ENCODE measurements at regions not wholly inside any gene's neighbourhood (a gene's known extent, or its start where the extent isn't known, plus 50 kb on each side); places are given as distances from the start of the nearest gene placed in this dataset.
"Not testable (repeated sequence)": the region's sequence is repeated elsewhere in the genome, so short reads cannot be mapped to it uniquely, and the experiment has no call there.

DNA sequence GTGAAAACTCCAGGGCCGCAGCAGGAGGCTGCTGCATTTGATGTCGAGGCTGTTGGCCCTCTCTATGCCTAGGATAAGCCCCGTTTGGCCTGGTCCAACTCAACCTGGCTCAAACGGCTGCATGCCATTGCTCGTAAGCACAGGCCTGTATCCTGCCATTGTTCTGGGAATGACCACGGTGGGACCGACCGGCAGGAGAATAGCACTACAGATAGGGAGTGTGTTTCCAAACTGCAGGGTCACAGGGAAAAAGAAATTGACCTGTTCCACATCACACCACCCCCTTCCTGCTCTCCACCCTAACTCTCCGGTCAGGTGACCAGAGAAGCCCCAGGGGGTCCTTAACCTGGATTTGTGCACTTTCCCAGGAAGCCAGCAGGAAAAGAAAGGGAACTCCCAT is 278.7 kb upstream of the KLF4 start:
- no peak for ATAC-seq (ENCODE audit: low read depth)
- peaks cover 0 to 4% (median 1%) of the 10 kb centered on the region in 4 experiments for H3K27me3 ChIP-seq (replicated peaks in 1 of 4; ENCODE audit: control extremely low read depth in 1 of 4, control insufficient read depth in 3 of 4, insufficient read depth in 4 of 4, low read length in 3 of 4)
- 92% methylated on average over 5 of the region's 9 CpGs for WGBS (ENCODE audit: insufficient coverage)
- no peaks in the 10 kb centered on the region for H4K20me1 ChIP-seq (ENCODE audit: control insufficient read depth, insufficient read depth, low read length, poor library complexity, severe bottlenecking)
- no peak for DNase-seq
- H3K9me3 ChIP-seq (ENCODE audit: control extremely low read depth in 1 of 3, control insufficient read depth in 2 of 3, insufficient read depth in 1 of 3, low read length in 2 of 3), result peaks cover 0 to 7% (median 5%) of the 10 kb centered on the region in 3 donors
- no peaks in the 10 kb centered on the region for H3K36me3 ChIP-seq (replicated peaks in 1 of 2; ENCODE audit: control extremely low read depth in 1 of 2, control insufficient read depth in 1 of 2, extremely low read depth in 1 of 2, insufficient read depth in 2 of 2, low read length in 1 of 2)
- Mint-ChIP-seq H3K9me3 (ENCODE audit: insufficient read depth) (peaks cover 6% of the 10 kb centered on the region), H3K27me3 (peaks cover 5% of the 10 kb centered on the region), H3K4me1 (no peaks in the 10 kb centered on the region), H3K27ac (no peak overlapping the region), H3K4me3 (no peak overlapping the region)
- no peak overlapping the region for H3K27ac ChIP-seq (ENCODE audit: low read length in 2 of 2)
- H3K79me2 ChIP-seq (ENCODE audit: control insufficient read depth, insufficient read depth, low read length), result no peaks in the 10 kb centered on the region
- H3K4me2 ChIP-seq (replicated peaks; ENCODE audit: low read depth, low read length, poor library complexity, severe bottlenecking), result no peak overlapping the region
- H3K4me3 ChIP-seq (ENCODE audit: control extremely low read depth in 1 of 5, extremely low read depth in 1 of 5, insufficient read depth in 1 of 5, low read depth in 2 of 5, low read length in 4 of 5), result no peak overlapping the region
- H3K4me1 ChIP-seq (ENCODE audit: control insufficient read depth in 2 of 2, insufficient read depth in 2 of 2, low read length in 2 of 2), result no peaks in the 10 kb centered on the region
- no peak overlapping the region for H3K9ac ChIP-seq (ENCODE audit: low read length)
- intact Hi-C loops (cut with micrococcal nuclease), result loop anchor here (10.0 kb wide), 1 partner anchor 57 kb away; no protein-coding TSS in a partner anchor
- CTCF ChIA-PET, result no interaction called here
- no peak for TF ChIP-seq EZH2 (IDR thresholded peaks at IDR 0.05; ENCODE audit: borderline replicate concordance, insufficient read depth, low read depth, low read length, poor library complexity, severe bottlenecking)
- TF ChIP-seq, protein P1, sequence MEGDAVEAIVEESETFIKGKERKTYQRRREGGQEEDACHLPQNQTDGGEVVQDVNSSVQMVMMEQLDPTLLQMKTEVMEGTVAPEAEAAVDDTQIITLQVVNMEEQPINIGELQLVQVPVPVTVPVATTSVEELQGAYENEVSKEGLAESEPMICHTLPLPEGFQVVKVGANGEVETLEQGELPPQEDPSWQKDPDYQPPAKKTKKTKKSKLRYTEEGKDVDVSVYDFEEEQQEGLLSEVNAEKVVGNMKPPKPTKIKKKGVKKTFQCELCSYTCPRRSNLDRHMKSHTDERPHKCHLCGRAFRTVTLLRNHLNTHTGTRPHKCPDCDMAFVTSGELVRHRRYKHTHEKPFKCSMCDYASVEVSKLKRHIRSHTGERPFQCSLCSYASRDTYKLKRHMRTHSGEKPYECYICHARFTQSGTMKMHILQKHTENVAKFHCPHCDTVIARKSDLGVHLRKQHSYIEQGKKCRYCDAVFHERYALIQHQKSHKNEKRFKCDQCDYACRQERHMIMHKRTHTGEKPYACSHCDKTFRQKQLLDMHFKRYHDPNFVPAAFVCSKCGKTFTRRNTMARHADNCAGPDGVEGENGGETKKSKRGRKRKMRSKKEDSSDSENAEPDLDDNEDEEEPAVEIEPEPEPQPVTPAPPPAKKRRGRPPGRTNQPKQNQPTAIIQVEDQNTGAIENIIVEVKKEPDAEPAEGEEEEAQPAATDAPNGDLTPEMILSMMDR (IDR thresholded peaks at IDR 0.05), result no peak
- H2AFZ ChIP-seq (ENCODE audit: insufficient read depth, low read depth, low read length, poor library complexity, severe bottlenecking), result no peak overlapping the region
- POLR2A ChIA-PET, result no interaction called here

- H3K27me3 ChIP-seq (replicated peaks in 1 of 4; ENCODE audit: control extremely low read depth in 1 of 4, control insufficient read depth in 3 of 4, insufficient read depth in 4 of 4, low read length in 3 of 4), result peaks cover 0 to 4% (median 1%) of the 10 kb centered on the region in 4 experiments
- H3K4me1 ChIP-seq (ENCODE audit: control insufficient read depth in 2 of 2, insufficient read depth in 2 of 2, low read length in 2 of 2), result no peaks in the 10 kb centered on the region
- Mint-ChIP-seq H3K4me1 (no peaks in the 10 kb centered on the region), H3K9me3 (ENCODE audit: insufficient read depth) (peaks cover 6% of the 10 kb centered on the region), H3K27ac (no peak overlapping the region), H3K4me3 (no peak overlapping the region), H3K27me3 (peaks cover 5% of the 10 kb centered on the region)
- POLR2A ChIA-PET, result no interaction called here
- H3K4me3 ChIP-seq (ENCODE audit: control extremely low read depth in 1 of 5, extremely low read depth in 1 of 5, insufficient read depth in 1 of 5, low read depth in 2 of 5, low read length in 4 of 5), result no peak overlapping the region
- TF ChIP-seq EZH2 (IDR thresholded peaks at IDR 0.05; ENCODE audit: borderline replicate concordance, insufficient read depth, low read depth, low read length, poor library complexity, severe bottlenecking), result no peak
- TF ChIP-seq, protein P1 (IDR thresholded peaks at IDR 0.05), result no peak
- H3K9ac ChIP-seq (ENCODE audit: low read length), result no peak overlapping the region
- DNase-seq (no peak), ATAC-seq (ENCODE audit: low read depth) (no peak)
- 100% methylated on average over 4 of the region's 4 CpGs for WGBS (ENCODE audit: insufficient coverage)
- H4K20me1 ChIP-seq (ENCODE audit: control insufficient read depth, insufficient read depth, low read length, poor library complexity, severe bottlenecking), result no peaks in the 10 kb centered on the region
- no peak overlapping the region for H2AFZ ChIP-seq (ENCODE audit: insufficient read depth, low read depth, low read length, poor library complexity, severe bottlenecking)
- H3K4me2 ChIP-seq (replicated peaks; ENCODE audit: low read depth, low read length, poor library complexity, severe bottlenecking), result no peak overlapping the region
- H3K36me3 ChIP-seq (replicated peaks in 1 of 2; ENCODE audit: control extremely low read depth in 1 of 2, control insufficient read depth in 1 of 2, extremely low read depth in 1 of 2, insufficient read depth in 2 of 2, low read length in 1 of 2), result no peaks in the 10 kb centered on the region
- no peak overlapping the region for H3K27ac ChIP-seq (ENCODE audit: low read length in 2 of 2)
- CTCF ChIA-PET, result no interaction called here
- H3K79me2 ChIP-seq (ENCODE audit: control insufficient read depth, insufficient read depth, low read length), result no peaks in the 10 kb centered on the region
- peaks cover 0 to 2% (median 1%) of the 10 kb centered on the region in 3 donors for H3K9me3 ChIP-seq (ENCODE audit: control extremely low read depth in 1 of 3, control insufficient read depth in 2 of 3, insufficient read depth in 1 of 3, low read length in 2 of 3)
- intact Hi-C loops (cut with micrococcal nuclease), result loop anchor here (10.0 kb wide), 1 partner anchor 57 kb away; no protein-coding TSS in a partner anchor
Observed at GRCh38 chr9:107767711-107768110, 278.1 kb upstream of the KLF4 start.

- H3K27ac Mint-ChIP-seq; POLR2A ChIA-PET; H3K9ac ChIP-seq (ENCODE audit: low read length); H3K4me1 Mint-ChIP-seq; H2AFZ ChIP-seq (ENCODE audit: insufficient read depth, low read depth, low read length, poor library complexity, severe bottlenecking); CTCF ChIA-PET; H3K36me3 ChIP-seq (replicated peaks in 1 of 2; ENCODE audit: control extremely low read depth in 1 of 2, control insufficient read depth in 1 of 2, extremely low read depth in 1 of 2, insufficient read depth in 2 of 2, low read length in 1 of 2); H3K4me3 Mint-ChIP-seq; H3K4me1 ChIP-seq (ENCODE audit: control insufficient read depth in 2 of 2, insufficient read depth in 2 of 2, low read length in 2 of 2); H3K27me3 Mint-ChIP-seq; DNase-seq; H3K4me2 ChIP-seq (replicated peaks; ENCODE audit: low read depth, low read length, poor library complexity, severe bottlenecking); H3K9me3 ChIP-seq (ENCODE audit: control extremely low read depth in 1 of 3, control insufficient read depth in 2 of 3, insufficient read depth in 1 of 3, low read length in 2 of 3); H3K4me3 ChIP-seq (ENCODE audit: control extremely low read depth in 1 of 5, extremely low read depth in 1 of 5, insufficient read depth in 1 of 5, low read depth in 2 of 5, low read length in 4 of 5); ATAC-seq (ENCODE audit: low read depth); H3K79me2 ChIP-seq (ENCODE audit: control insufficient read depth, insufficient read depth, low read length); H3K27me3 ChIP-seq (replicated peaks in 1 of 4; ENCODE audit: control extremely low read depth in 1 of 4, control insufficient read depth in 3 of 4, insufficient read depth in 4 of 4, low read length in 3 of 4); H4K20me1 ChIP-seq (ENCODE audit: control insufficient read depth, insufficient read depth, low read length, poor library complexity, severe bottlenecking); H3K9me3 Mint-ChIP-seq (ENCODE audit: insufficient read depth); H3K27ac ChIP-seq (ENCODE audit: low read length in 2 of 2): not testable (repeated sequence)
- no CpG with 5 or more reads among the region's 2 CpGs for WGBS (ENCODE audit: insufficient coverage)
- intact Hi-C loops (cut with micrococcal nuclease), result loop anchor here (10.0 kb wide), 1 partner anchor 61 kb away; no protein-coding TSS in a partner anchor
Observed at GRCh38 chr9:107763469-107763868, 273.9 kb upstream of the KLF4 start.

All from B cell (primary cell).